Ishikawa (cell line): ENCODE measurements at regions not wholly inside any gene's neighbourhood (a gene's known extent, or its start where the extent isn't known, plus 50 kb on each side); places are given as distances from the start of the nearest gene placed in this dataset.

Source experiments
- CEBPB ChIP-seq: IDR thresholded peaks from 2 replicates; pipeline ENCODE4 v1.6.1; 2012
- CREB1 ChIP-seq: IDR thresholded peaks from 2 replicates; pipeline ENCODE4 v1.6.1; 2012; ENCODE audit warnings: low read depth
- EGR1 ChIP-seq: IDR thresholded peaks from 2 replicates; pipeline ENCODE4 v1.6.1; 2012
- EP300 ChIP-seq: IDR thresholded peaks from 2 replicates; pipeline ENCODE4 v1.6.1; 2012; ENCODE audit warnings: borderline replicate concordance
- FOXM1 ChIP-seq: IDR thresholded peaks from 2 replicates; pipeline ENCODE4 v1.6.1; 2012; ENCODE audit warnings: low read depth, borderline replicate concordance
- NFIC ChIP-seq: IDR thresholded peaks from 2 replicates; pipeline ENCODE4 v1.6.1; 2012
- RAD21 ChIP-seq: IDR thresholded peaks from 2 replicates; pipeline ENCODE4 v1.6.1; 2012; ENCODE audit warnings: low read depth
- TAF1 ChIP-seq: IDR thresholded peaks from 2 replicates; pipeline ENCODE4 v1.6.1; 2012; ENCODE audit warnings: low read depth, mild to moderate bottlenecking
- TCF12 ChIP-seq: IDR thresholded peaks from 2 replicates; pipeline ENCODE4 v1.6.1; 2012; ENCODE audit warnings: low read depth
- TEAD4 ChIP-seq: IDR thresholded peaks from 2 replicates; pipeline ENCODE4 v1.6.1; 2012
- YY1 ChIP-seq: IDR thresholded peaks from 2 replicates; pipeline ENCODE4 v1.6.1; 2012; ENCODE audit warnings: low read depth
- ZBTB7A ChIP-seq: IDR thresholded peaks from 2 replicates; pipeline ENCODE4 v1.6.1; 2012; ENCODE audit warnings: low read depth
- TF ChIP-seq, protein P1 (sequence below): IDR thresholded peaks from 2 replicates; pipeline ENCODE4 v1.6.1; 2012
- TF ChIP-seq, protein P2 (sequence below): IDR thresholded peaks from 2 replicates; pipeline ENCODE4 v1.6.1; 2012
- TF ChIP-seq, protein P3 (sequence below): IDR thresholded peaks from 2 replicates; pipeline ENCODE4 v1.6.1; 2012; ENCODE audit warnings: low read depth, mild to moderate bottlenecking

DNA sequence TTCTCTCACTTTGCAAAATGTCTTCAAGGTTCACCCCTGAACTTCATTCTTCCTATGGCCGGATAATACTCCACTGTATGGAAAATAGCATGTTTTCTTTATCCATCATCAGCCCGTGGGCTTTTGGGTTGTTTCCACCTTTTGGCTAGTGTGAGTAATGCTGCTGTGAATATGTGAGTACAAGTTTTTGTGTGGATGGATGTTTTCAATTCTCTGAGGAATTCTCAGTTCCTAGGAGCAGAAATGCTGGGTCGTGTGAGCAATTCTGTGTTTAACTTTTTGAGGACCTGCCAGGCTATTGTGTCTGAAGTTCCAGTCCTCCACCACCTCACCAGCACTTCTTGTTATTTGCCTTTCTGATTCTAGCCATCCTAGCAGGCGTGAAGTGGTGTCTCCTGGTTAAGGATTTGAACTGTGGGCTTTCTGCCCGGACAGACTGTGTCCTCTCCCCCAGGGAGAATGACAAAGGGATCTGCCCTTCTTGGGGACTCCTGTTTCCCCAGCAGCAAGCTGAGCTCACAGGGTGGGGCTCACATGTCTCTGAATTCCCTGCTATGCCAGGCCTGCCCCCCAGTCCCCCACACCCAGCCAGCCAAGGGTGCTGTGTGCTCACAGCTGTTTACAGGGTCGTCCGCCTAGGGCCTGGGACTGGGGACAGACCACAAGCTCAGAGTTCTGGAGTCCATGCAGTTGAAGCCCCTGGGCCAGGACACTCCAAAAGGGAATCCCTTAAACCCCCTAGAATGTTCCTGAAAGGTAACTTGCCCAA is 92.2 kb upstream of the CIBAR2 start:
- TF ChIP-seq EGR1 (no peak), RAD21 (no peak), FOXM1 (no peak), TAF1 (no peak), TCF12 (no peak), EP300 (no peak)
- TF ChIP-seq, protein P1, sequence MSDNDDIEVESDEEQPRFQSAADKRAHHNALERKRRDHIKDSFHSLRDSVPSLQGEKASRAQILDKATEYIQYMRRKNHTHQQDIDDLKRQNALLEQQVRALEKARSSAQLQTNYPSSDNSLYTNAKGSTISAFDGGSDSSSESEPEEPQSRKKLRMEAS = no peak

DNA sequence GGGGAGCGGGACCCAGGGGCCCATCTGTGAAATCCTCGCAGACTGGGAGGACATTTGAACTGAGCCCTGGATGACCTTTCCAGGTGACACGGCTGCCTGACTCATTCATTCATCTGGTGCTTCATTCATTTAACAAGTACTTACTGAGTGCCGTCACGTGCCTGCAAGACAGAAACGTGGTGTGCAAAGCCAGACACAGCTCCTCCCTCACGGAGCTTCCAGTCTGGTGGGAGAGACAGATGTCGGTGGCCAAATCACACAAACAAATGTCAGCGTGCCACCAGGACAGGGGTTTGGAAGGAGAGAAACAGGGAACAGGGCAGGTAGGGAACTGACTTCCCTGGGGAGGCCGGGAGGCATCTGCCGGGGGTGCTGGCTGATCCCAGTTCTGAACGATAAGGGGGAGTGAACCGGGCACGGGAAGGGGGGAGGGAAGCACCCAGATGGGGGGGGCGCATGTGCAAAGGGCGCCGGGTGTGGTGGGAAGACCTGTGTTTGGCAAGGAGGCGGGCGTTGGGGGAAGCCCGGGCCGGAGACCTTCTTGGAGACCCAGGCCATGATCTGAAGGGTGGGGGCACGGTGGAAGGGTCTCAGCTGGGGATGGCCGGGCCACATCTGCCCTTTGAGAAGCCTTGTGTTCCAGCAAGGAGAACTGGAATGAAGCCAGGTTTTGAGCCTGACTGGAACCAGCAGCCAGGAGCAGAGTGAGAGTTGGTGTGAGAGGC is 93.6 kb upstream of the CIBAR2 start:
- TF ChIP-seq TEAD4 (no peak), CREB1 (no peak), RAD21 (no peak), ZBTB7A (no peak), CEBPB (no peak), EGR1 (no peak), FOXM1 (no peak)
- TF ChIP-seq, protein P2, sequence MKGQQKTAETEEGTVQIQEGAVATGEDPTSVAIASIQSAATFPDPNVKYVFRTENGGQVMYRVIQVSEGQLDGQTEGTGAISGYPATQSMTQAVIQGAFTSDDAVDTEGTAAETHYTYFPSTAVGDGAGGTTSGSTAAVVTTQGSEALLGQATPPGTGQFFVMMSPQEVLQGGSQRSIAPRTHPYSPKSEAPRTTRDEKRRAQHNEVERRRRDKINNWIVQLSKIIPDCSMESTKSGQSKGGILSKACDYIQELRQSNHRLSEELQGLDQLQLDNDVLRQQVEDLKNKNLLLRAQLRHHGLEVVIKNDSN = no peak
- TF ChIP-seq, protein P3, sequence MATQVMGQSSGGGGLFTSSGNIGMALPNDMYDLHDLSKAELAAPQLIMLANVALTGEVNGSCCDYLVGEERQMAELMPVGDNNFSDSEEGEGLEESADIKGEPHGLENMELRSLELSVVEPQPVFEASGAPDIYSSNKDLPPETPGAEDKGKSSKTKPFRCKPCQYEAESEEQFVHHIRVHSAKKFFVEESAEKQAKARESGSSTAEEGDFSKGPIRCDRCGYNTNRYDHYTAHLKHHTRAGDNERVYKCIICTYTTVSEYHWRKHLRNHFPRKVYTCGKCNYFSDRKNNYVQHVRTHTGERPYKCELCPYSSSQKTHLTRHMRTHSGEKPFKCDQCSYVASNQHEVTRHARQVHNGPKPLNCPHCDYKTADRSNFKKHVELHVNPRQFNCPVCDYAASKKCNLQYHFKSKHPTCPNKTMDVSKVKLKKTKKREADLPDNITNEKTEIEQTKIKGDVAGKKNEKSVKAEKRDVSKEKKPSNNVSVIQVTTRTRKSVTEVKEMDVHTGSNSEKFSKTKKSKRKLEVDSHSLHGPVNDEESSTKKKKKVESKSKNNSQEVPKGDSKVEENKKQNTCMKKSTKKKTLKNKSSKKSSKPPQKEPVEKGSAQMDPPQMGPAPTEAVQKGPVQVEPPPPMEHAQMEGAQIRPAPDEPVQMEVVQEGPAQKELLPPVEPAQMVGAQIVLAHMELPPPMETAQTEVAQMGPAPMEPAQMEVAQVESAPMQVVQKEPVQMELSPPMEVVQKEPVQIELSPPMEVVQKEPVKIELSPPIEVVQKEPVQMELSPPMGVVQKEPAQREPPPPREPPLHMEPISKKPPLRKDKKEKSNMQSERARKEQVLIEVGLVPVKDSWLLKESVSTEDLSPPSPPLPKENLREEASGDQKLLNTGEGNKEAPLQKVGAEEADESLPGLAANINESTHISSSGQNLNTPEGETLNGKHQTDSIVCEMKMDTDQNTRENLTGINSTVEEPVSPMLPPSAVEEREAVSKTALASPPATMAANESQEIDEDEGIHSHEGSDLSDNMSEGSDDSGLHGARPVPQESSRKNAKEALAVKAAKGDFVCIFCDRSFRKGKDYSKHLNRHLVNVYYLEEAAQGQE = no peak
- TF ChIP-seq, protein P1 = no peak

DNA sequence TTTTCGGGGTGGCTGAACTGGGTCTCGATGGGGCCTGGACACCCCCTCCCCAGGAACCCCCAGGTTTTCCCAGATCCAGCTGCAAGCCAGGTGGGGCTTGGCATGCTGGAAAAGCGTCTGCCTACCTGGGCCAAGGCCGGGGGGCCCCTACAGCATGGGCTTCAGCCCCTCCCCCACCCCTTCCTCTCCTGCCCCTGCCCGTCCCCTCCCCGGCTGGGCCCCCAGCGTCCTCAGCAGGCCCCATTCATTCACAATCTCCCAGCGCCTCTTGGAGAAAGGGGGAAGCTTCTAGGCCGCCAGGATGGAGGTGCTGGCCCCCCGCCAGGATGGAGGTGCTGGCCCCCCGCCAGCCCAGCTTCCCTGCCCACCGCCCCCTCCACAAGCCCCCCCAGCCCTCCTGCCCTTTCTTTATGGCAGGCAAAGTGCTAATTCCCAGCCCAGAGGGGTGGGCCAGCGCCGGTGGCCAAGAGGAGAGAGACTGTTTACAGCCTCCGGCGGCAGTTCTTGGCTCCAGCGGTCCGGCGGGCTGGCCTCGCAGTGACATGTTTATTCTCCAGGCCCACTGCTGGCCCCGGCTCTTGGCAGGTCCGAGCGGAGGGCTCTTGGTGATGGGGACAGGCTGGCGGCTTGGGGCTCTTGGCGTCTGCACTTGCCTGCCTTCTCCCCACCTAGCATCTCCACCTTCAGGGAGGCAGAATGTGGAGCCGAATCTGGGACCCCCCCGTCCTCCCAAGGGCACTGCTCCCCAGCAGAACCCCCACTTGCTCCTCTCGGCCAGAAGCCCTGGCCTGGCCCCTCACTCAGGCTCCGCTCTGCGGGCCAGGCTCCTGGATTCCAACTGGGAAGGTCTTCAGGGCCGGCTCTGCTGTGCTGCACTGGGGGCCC is 94.4 kb upstream of the CIBAR2 start:
- TF ChIP-seq RAD21 = no peak
- TF ChIP-seq, protein P2 = no peak
- TF ChIP-seq, protein P3 = no peak
- TF ChIP-seq, protein P1 = no peak
- no peak for TF ChIP-seq EGR1
- no peak for TF ChIP-seq FOXM1
- TF ChIP-seq YY1 = no peak
- TF ChIP-seq NFIC = no peak
- TF ChIP-seq CREB1 = no peak
- no peak for TF ChIP-seq TEAD4
- TF ChIP-seq EP300 = no peak
- TF ChIP-seq TAF1 = no peak
- no peak for TF ChIP-seq TCF12
- no peak for TF ChIP-seq ZBTB7A
- TF ChIP-seq CEBPB = no peak

DNA sequence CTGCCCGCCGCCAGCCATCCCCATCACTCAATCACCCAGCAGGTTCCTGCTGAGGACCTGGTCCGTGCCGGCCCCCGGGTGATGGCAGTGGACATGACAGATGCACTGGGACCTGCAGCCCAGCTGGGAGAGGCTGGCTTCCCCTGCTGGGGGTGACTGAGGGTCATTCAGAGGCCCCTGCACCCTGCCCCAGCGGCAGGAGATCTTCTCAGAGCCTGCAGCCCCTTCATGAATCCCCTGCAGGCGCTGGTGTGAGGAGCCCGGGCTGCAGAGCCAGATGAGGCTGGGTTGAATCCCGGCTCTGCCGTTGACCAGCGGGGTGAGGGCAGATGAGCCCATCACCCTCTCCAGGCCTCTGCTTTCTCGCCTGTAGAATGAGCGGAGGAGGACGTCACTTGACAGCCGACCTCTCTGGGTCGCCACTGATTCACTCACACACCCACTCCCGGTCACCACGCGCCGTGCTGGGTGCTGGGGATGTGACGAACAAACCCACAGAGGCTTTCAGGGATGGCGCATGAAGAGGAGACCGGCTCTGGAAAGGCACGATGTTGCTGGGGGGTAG is 95.2 kb upstream of the CIBAR2 start:
- TF ChIP-seq RAD21 (no peak), EGR1 (no peak), YY1 (no peak), EP300 (no peak), TAF1 (no peak), CREB1 (no peak), NFIC (no peak), CEBPB (no peak), ZBTB7A (no peak)
- TF ChIP-seq, protein P3 = no peak
- TF ChIP-seq, protein P1 = no peak
- TF ChIP-seq, protein P2 = no peak
